ENCODE measurements at regions not wholly inside any gene's neighbourhood (a gene's known extent, or its start where the extent isn't known, plus 50 kb on each side); places are given as distances from the start of the nearest gene placed in this dataset.

DNA sequence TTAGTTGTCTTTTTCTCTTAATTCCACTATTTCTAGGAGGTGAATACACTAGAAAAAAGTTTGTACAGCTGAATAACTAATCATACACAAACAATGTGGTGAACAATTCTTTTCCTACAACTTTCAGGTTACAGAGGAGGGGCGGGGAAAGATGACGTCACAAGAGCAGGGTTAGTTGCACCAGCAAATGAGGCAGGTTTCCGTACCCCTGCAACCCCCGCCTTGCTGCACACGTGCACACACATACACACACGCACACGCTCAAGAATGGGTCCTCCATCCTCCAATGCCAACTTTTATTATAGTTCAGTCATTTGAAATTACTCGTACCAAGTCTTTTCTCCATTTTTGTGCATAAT lies 122.8 kb downstream of the ARL4C start:
- TF ChIP-seq CTCF (IDR thresholded peaks at IDR 0.05; ENCODE audit: low read length), result no peak
- no peak for TF ChIP-seq EZH2 (IDR thresholded peaks at IDR 0.05; ENCODE audit: borderline replicate concordance, low read length)
- H4K20me1 ChIP-seq (ENCODE audit: insufficient read depth, low read length), result no peaks in the 10 kb centered on the region
- no peaks in the 10 kb centered on the region for H3K36me3 ChIP-seq (ENCODE audit: insufficient read depth, low read length)
- H3K9me3 ChIP-seq (ENCODE audit: low read length), result no peaks in the 10 kb centered on the region
- H3K79me2 ChIP-seq (ENCODE audit: insufficient read depth, low read length), result no peaks in the 10 kb centered on the region
- H3K4me3 ChIP-seq (ENCODE audit: low read depth, low read length, poor library complexity, severe bottlenecking), result no peak overlapping the region
- H2AFZ ChIP-seq (ENCODE audit: low read length), result no peak overlapping the region
- H3K9ac ChIP-seq (ENCODE audit: low read length), result no peak overlapping the region
- no peaks in the 10 kb centered on the region for H3K27me3 ChIP-seq (ENCODE audit: insufficient read depth, low read length)
- no peak overlapping the region for H3K27ac ChIP-seq (ENCODE audit: low read depth, low read length, poor library complexity, severe bottlenecking)
- no peak overlapping the region for H3K4me2 ChIP-seq (ENCODE audit: low read length)
- H3K4me1 ChIP-seq (ENCODE audit: insufficient read depth, low read length, severe bottlenecking), result peaks cover 10% of the 10 kb centered on the region
- H3K9me2 ChIP-seq (ENCODE audit: low read depth, low read length), result no peaks in the 10 kb centered on the region
- no peaks in the 10 kb centered on the region for H3F3A ChIP-seq (ENCODE audit: insufficient read depth, low read length)

DNA sequence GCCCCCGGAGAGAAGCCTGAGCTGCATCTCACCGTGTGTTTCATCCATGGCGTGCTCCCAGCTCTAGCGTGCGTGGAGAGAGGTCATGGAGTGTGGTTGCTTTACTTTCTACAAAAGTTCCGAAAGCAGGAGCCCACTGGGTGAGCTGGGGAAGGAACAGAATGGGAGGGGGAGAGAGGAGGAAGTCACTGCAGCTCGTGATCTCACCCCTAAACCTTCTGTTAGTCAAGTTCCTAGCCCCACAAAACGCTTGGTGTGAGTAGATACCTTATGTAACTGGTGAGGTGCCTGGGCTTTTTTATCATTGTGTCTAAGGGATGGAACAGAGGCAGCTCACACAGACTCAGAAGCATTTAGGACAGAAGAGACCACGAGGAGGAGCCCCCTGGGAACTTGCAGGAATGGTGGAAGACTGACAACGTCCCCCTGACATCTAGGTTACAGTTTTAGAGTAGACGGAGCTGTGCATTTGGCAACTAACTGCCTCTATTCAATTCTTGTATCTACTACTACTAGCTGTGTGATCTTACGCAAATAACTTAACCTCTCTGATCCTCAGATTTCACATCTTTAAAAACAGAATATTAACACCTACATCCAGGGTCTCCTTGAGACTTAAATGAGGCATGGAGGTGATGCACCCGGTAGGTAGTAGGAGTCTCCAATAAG lies 123.3 kb downstream of the ARL4C start:
- Histone ChIP-seq H3K27ac (ENCODE audit: low read depth, low read length, poor library complexity, severe bottlenecking) (no peak overlapping the region), H3K9ac (ENCODE audit: low read length) (no peak overlapping the region), H3F3A (ENCODE audit: insufficient read depth, low read length) (no peaks in the 10 kb centered on the region), H3K4me2 (ENCODE audit: low read length) (no peak overlapping the region), H4K20me1 (ENCODE audit: insufficient read depth, low read length) (no peaks in the 10 kb centered on the region), H3K4me1 (ENCODE audit: insufficient read depth, low read length, severe bottlenecking) (peaks cover 14% of the 10 kb centered on the region), H3K36me3 (ENCODE audit: insufficient read depth, low read length) (no peaks in the 10 kb centered on the region), H3K27me3 (ENCODE audit: insufficient read depth, low read length) (no peaks in the 10 kb centered on the region), H3K9me3 (ENCODE audit: low read length) (no peaks in the 10 kb centered on the region), H3K4me3 (ENCODE audit: low read depth, low read length, poor library complexity, severe bottlenecking) (no peak overlapping the region), H3K79me2 (ENCODE audit: insufficient read depth, low read length) (no peaks in the 10 kb centered on the region), H2AFZ (ENCODE audit: low read length) (no peak overlapping the region), H3K9me2 (ENCODE audit: low read depth, low read length) (no peaks in the 10 kb centered on the region)
- TF ChIP-seq CTCF (IDR thresholded peaks at IDR 0.05; ENCODE audit: low read length) (no peak), EZH2 (IDR thresholded peaks at IDR 0.05; ENCODE audit: borderline replicate concordance, low read length) (no peak)

GRCh38 chr2:234373060-234373459 lies 123.8 kb downstream of the ARL4C start:
- no peak overlapping the region for H2AFZ ChIP-seq (ENCODE audit: low read length)
- H3K9me2 ChIP-seq (ENCODE audit: low read depth, low read length), result no peaks in the 10 kb centered on the region
- no peak overlapping the region for H3K4me2 ChIP-seq (ENCODE audit: low read length)
- no peak overlapping the region for H3K4me3 ChIP-seq (ENCODE audit: low read depth, low read length, poor library complexity, severe bottlenecking)
- H3K9me3 ChIP-seq (ENCODE audit: low read length), result no peaks in the 10 kb centered on the region
- H3K79me2 ChIP-seq (ENCODE audit: insufficient read depth, low read length), result no peaks in the 10 kb centered on the region
- no peak overlapping the region for H3K9ac ChIP-seq (ENCODE audit: low read length)
- H3K4me1 ChIP-seq (ENCODE audit: insufficient read depth, low read length, severe bottlenecking), result peaks cover 18% of the 10 kb centered on the region
- H3K36me3 ChIP-seq (ENCODE audit: insufficient read depth, low read length), result no peaks in the 10 kb centered on the region
- no peak overlapping the region for H3K27ac ChIP-seq (ENCODE audit: low read depth, low read length, poor library complexity, severe bottlenecking)
- no peaks in the 10 kb centered on the region for H3K27me3 ChIP-seq (ENCODE audit: insufficient read depth, low read length)
- no peaks in the 10 kb centered on the region for H3F3A ChIP-seq (ENCODE audit: insufficient read depth, low read length)
- no peaks in the 10 kb centered on the region for H4K20me1 ChIP-seq (ENCODE audit: insufficient read depth, low read length)
- TF ChIP-seq CTCF (IDR thresholded peaks at IDR 0.05; ENCODE audit: low read length), result no peak
- no peak for TF ChIP-seq EZH2 (IDR thresholded peaks at IDR 0.05; ENCODE audit: borderline replicate concordance, low read length)
